Hepatocyte (in vitro differentiated cells): ENCODE measurements at regions not wholly inside any gene's neighbourhood (a gene's known extent, or its start where the extent isn't known, plus 50 kb on each side); places are given as distances from the start of the nearest gene placed in this dataset.

ENCODE experiments used
- DNase-seq: peaks from one replicate; pipeline ENCODE4 v3.0.0-alpha.2; 2016; ENCODE audit warnings: low spot score
- H2AFZ ChIP-seq: fragments of 200-600 bp; sonication (generic); 2 replicates; pipeline ENCODE4 v1.6.0; 2016; ENCODE audit warnings: antibody characterized with exemption, mild to moderate bottlenecking
- H3K27ac ChIP-seq: fragments of 200-600 bp; sonication (generic); 2 replicates; pipeline ENCODE4 v1.5.1; 2016; ENCODE audit warnings: mild to moderate bottlenecking
- H3K27me3 ChIP-seq: fragments of 200-600 bp; sonication (generic); 2 replicates; pipeline ENCODE4 v1.6.1; 2016
- H3K36me3 ChIP-seq: fragments of 200-600 bp; sonication (generic); replicated peaks from 2 replicates; pipeline ENCODE4 v1.5.1; 2016; ENCODE audit warnings: low read depth; ENCODE audit not compliant: insufficient read depth
- H3K4me1 ChIP-seq: fragments of 200-600 bp; sonication (generic); 2 replicates; pipeline ENCODE4 v1.5.1; 2016; ENCODE audit warnings: mild to moderate bottlenecking, moderate library complexity; ENCODE audit not compliant: insufficient read depth
- H3K4me2 ChIP-seq: fragments of 200-600 bp; sonication (generic); 2 replicates; pipeline ENCODE4 v1.6.0; 2016
- H3K4me3 ChIP-seq: fragments of 200-600 bp; sonication (generic); 2 replicates; pipeline ENCODE4 v1.5.1; 2016; ENCODE audit warnings: mild to moderate bottlenecking
- H3K79me2 ChIP-seq: fragments of 200-600 bp; sonication (generic); 2 replicates; pipeline ENCODE4 v1.6.0; 2017; ENCODE audit warnings: mild to moderate bottlenecking
- H3K9me2 ChIP-seq: fragments of 200-600 bp; sonication (generic); replicated peaks from 2 replicates; pipeline ENCODE4 v1.6.0; 2017; ENCODE audit warnings: mild to moderate bottlenecking; ENCODE audit not compliant: insufficient read depth
- H3K9me3 ChIP-seq: fragments of 200-600 bp; sonication (generic); 2 replicates; pipeline ENCODE4 v1.5.1; 2016; ENCODE audit warnings: low read depth, mild to moderate bottlenecking
- H4K20me1 ChIP-seq: fragments of 200-600 bp; sonication (generic); 2 replicates; pipeline ENCODE4 v1.6.0; 2016; ENCODE audit warnings: mild to moderate bottlenecking; ENCODE audit not compliant: insufficient read depth, poor library complexity, severe bottlenecking
- EZH2 ChIP-seq: fragments of 200-600 bp; sonication (generic); IDR thresholded peaks from 2 replicates; pipeline ENCODE4 v1.6.1; 2016; ENCODE audit warnings: antibody characterized with exemption, mild to moderate bottlenecking, borderline replicate concordance
- EZH2phosphoT487 ChIP-seq: fragments of 200-600 bp; sonication (generic); IDR thresholded peaks from one replicate; pipeline ENCODE4 v1.6.1; 2018; ENCODE audit warnings: antibody characterized with exemption, mild to moderate bottlenecking, low read depth, moderate library complexity; ENCODE audit not compliant: unreplicated experiment, severe bottlenecking
- WGBS: methylation state at CpG from one replicate; pipeline ENCODE4 v1.1.6; 2016; ENCODE audit warnings: low lambda C conversion rate; ENCODE audit errors: missing lambda C conversion rate; 5-methylcytosine and 5-hydroxymethylcytosine counted together
- TF ChIP-seq, protein P1 (sequence below): fragments of 200-600 bp; sonication (generic); IDR thresholded peaks from 2 replicates; pipeline ENCODE4 v1.5.1; 2016; ENCODE audit warnings: antibody characterized with exemption, mild to moderate bottlenecking; ENCODE audit not compliant: poor library complexity

DNA sequence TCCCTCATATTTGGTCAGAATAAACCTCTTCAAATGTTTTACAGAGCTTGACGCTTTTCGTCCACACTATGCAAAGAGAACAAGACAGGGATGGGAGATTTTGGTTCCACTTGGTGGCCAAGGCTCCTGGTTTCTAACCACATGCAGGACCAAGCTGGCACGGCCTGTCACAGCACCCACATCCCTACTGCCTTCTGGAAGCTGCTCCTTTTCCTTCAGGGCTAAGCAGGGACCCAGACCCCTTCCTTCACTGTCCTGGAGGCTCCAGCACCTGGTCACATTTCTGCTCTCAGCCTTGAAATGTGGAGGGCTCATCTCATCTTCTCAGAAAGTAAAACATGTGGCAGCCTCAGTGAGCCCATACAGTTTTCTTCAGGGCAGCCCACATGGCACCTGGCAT is 50.4 kb upstream of the ARHGEF7 start:
- no peak overlapping the region for H3K27ac ChIP-seq
- H3K27me3 ChIP-seq = no peaks in the 10 kb centered on the region
- H3K4me2 ChIP-seq = no peak overlapping the region
- H3K9me2 ChIP-seq = no peaks in the 10 kb centered on the region
- peaks cover 3% of the 10 kb centered on the region for H3K4me1 ChIP-seq
- H3K79me2 ChIP-seq = no peaks in the 10 kb centered on the region
- no peaks in the 10 kb centered on the region for H4K20me1 ChIP-seq
- no peaks in the 10 kb centered on the region for H3K9me3 ChIP-seq
- no peak overlapping the region for H2AFZ ChIP-seq
- TF ChIP-seq EZH2 = no peak
- TF ChIP-seq EZH2phosphoT487 = no peak
- TF ChIP-seq, protein P1, sequence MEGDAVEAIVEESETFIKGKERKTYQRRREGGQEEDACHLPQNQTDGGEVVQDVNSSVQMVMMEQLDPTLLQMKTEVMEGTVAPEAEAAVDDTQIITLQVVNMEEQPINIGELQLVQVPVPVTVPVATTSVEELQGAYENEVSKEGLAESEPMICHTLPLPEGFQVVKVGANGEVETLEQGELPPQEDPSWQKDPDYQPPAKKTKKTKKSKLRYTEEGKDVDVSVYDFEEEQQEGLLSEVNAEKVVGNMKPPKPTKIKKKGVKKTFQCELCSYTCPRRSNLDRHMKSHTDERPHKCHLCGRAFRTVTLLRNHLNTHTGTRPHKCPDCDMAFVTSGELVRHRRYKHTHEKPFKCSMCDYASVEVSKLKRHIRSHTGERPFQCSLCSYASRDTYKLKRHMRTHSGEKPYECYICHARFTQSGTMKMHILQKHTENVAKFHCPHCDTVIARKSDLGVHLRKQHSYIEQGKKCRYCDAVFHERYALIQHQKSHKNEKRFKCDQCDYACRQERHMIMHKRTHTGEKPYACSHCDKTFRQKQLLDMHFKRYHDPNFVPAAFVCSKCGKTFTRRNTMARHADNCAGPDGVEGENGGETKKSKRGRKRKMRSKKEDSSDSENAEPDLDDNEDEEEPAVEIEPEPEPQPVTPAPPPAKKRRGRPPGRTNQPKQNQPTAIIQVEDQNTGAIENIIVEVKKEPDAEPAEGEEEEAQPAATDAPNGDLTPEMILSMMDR = no peak
- H3K36me3 ChIP-seq = no peaks in the 10 kb centered on the region
- 86% methylated on average over 3 of the region's 3 CpGs for WGBS
- DNase-seq = no peak
- no peak overlapping the region for H3K4me3 ChIP-seq

DNA sequence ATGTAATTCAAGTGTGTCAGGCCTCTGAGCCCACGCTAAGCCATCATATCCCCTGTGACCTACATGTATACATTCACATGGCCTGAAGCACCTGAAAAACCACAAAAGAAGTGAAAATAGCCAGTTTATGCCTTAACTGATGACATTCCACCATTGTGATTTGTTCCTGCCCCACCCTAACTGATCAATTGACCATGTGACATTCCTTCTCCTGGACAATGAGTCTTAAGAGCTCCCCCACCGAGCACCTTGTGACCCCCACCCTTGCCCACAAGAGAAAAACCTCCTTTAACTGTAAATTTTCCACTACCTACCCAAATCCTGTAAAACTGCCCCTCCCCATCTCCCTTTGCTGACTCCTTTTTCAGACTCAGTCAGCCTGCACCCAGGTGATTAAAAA is 52.1 kb upstream of the ARHGEF7 start:
- H3K36me3 ChIP-seq = no peaks in the 10 kb centered on the region
- H3K27ac ChIP-seq = no peak overlapping the region
- no peaks in the 10 kb centered on the region for H3K9me3 ChIP-seq
- H3K27me3 ChIP-seq = no peaks in the 10 kb centered on the region
- no peak overlapping the region for H3K4me2 ChIP-seq
- TF ChIP-seq EZH2 = no peak
- TF ChIP-seq, protein P1 = no peak
- TF ChIP-seq EZH2phosphoT487 = no peak
- no peaks in the 10 kb centered on the region for H3K9me2 ChIP-seq
- WGBS = 42% methylated on average over 2 of the region's 2 CpGs
- no peak overlapping the region for H3K4me3 ChIP-seq
- no peaks in the 10 kb centered on the region for H4K20me1 ChIP-seq
- no peaks in the 10 kb centered on the region for H3K79me2 ChIP-seq
- no peak for DNase-seq
- H2AFZ ChIP-seq = no peak overlapping the region
- H3K4me1 ChIP-seq = peaks cover 3% of the 10 kb centered on the region

DNA sequence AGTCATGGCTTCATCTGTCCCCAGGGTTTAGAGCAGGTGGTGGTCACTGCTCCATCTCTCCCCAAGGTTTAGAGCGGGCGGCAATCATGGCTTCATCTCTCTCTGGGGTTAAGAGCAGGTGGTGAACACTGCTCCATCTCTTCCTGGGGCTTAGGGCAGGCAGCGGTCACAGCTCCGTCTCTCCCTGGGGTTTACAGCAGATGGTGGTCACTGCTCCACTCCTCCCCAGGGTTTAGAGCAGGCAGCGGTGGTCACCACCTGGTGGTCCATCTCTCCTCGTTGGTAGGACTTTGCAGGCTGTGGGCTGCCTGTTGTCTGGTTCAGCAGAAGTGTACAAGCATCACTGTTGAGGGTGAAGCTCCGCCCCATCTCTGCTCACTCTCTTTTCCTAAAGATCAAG is 52.8 kb upstream of the ARHGEF7 start:
- TF ChIP-seq EZH2phosphoT487 = no peak
- no peak for TF ChIP-seq EZH2
- TF ChIP-seq, protein P1 = no peak
- Histone ChIP-seq H3K27ac (no peak overlapping the region), H3K4me2 (no peak overlapping the region), H3K4me3 (no peak overlapping the region), H2AFZ (no peak overlapping the region), H3K27me3 (no peaks in the 10 kb centered on the region), H4K20me1 (no peaks in the 10 kb centered on the region), H3K9me3 (no peaks in the 10 kb centered on the region), H3K79me2 (no peaks in the 10 kb centered on the region), H3K9me2 (no peaks in the 10 kb centered on the region), H3K36me3 (no peaks in the 10 kb centered on the region), H3K4me1 (peaks cover 3% of the 10 kb centered on the region)
- 96% methylated on average over 7 of the region's 7 CpGs for WGBS
- DNase-seq = no peak
